K562 (cell line): ENCODE measurements at regions not wholly inside any gene's neighbourhood (a gene's known extent, or its start where the extent isn't known, plus 50 kb on each side); places are given as distances from the start of the nearest gene placed in this dataset.

Experiments used
- ATAC-seq: fragments of 200-7000 bp; cut with Tn5 transposase; 3 replicates; pipeline ENCODE4 v1.9.1; 2020; ENCODE audit warnings: moderate library complexity
- BruUV-seq: library from RNA; stranded (reverse); fragments of 400-500 nt; replicated peaks from 2 replicates; lab custom pipeline; 2021; lab: Mats Ljungman, UMichigan
- CTCF ChIA-PET: fragments of 300-600 bp; formaldehyde crosslinking; extraction: SDS; loops from one replicate; lab custom pipeline; 2021; ENCODE audit warnings: low intra/inter-chr PET ratio; lab: Yijun Ruan, JAX
- POLR2A ChIA-PET: fragments of 300-600, 350-650 bp; sonication (Branson Sonifier 250); formaldehyde crosslinking; extraction: SDS; loops from one replicate; lab custom pipeline; 2021; ENCODE audit warnings: antibody characterized with exemption, inconsistent platforms; lab: Yijun Ruan, JAX
- DNase-seq, 4 experiments: peaks; one replicate each; pipeline versions ENCODE4 v3.0.0 to v3.0.0-alpha.2; 2011 to 2018; ENCODE audit warnings: low spot score in 3 of 4, mixed read lengths in 3 of 4; ENCODE audit errors: extremely low read depth in 1 of 4
- FAIRE-seq: peaks from 2 replicates; lab custom pipeline; 2011; peaks lifted over from hg19 to GRCh38; lab: Jason Lieb, UNC
- H2AFZ ChIP-seq: 2 replicates; pipeline ENCODE4 v1.6.0; 2011; ENCODE audit warnings: low read depth, low read length, control low read depth, inconsistent platforms
- H3K27ac ChIP-seq: fragments of 200-600 bp; 3 replicates; pipeline ENCODE4 v1.8.0; 2011; ENCODE audit warnings: low read depth, mild to moderate bottlenecking, control low read depth, inconsistent platforms, low read length, moderate library complexity, mixed read lengths; ENCODE audit errors: extremely low read depth
- H3K27me3 ChIP-seq, 2 experiments: fragments of 300-600 bp in 1 of 2; 2 replicates in 1 of 2; 3 replicates in 1 of 2; pipeline versions ENCODE4 v1.6.0 to v1.8.0; 2011; ENCODE audit warnings: inconsistent platforms in 2 of 2, low read length in 2 of 2, mild to moderate bottlenecking in 1 of 2, mixed read lengths in 1 of 2, moderate library complexity in 1 of 2; ENCODE audit not compliant: control insufficient read depth in 2 of 2, insufficient read depth in 2 of 2
- H3K36me3 ChIP-seq: fragments of 300-600 bp; 3 replicates; pipeline ENCODE4 v1.8.0; 2011; ENCODE audit warnings: mild to moderate bottlenecking, low read length, inconsistent platforms; ENCODE audit not compliant: control insufficient read depth, insufficient read depth
- H3K4me1 ChIP-seq, 2 experiments: fragments of 200-600 bp in 1 of 2; replicated peaks in 1 of 2; 2 replicates in 1 of 2; 3 replicates in 1 of 2; pipeline versions ENCODE4 v1.5.1 to v1.8.0; 2011; ENCODE audit warnings: inconsistent platforms in 2 of 2, low read length in 2 of 2, mild to moderate bottlenecking in 1 of 2, mixed read lengths in 1 of 2, moderate library complexity in 1 of 2; ENCODE audit not compliant: control insufficient read depth in 2 of 2, insufficient read depth in 2 of 2
- H3K4me2 ChIP-seq: 2 replicates; pipeline ENCODE4 v1.6.1; 2011; ENCODE audit warnings: low read length, control low read depth, inconsistent platforms, mixed read lengths; ENCODE audit not compliant: insufficient read depth
- H3K4me3 ChIP-seq: fragments of 200-600 bp; sonication (generic), shearing (Covaris generic); 2 replicates; pipeline ENCODE4 v1.5.1; 2016; ENCODE audit warnings: control low read depth, inconsistent platforms
- H3K79me2 ChIP-seq: fragments of 200-600 bp; 3 replicates; pipeline ENCODE4 v1.8.0; 2011; ENCODE audit warnings: low read length, inconsistent platforms; ENCODE audit not compliant: control insufficient read depth, insufficient read depth
- H3K9ac ChIP-seq, 2 experiments: 2 replicates each; pipeline versions ENCODE4 v1.6.0 to v1.6.1; 2011; ENCODE audit warnings: low read depth in 2 of 2, low read length in 2 of 2, control low read depth in 1 of 2, inconsistent platforms in 1 of 2, mild to moderate bottlenecking in 1 of 2, mixed read lengths in 1 of 2; ENCODE audit not compliant: insufficient read depth in 1 of 2
- H3K9me1 ChIP-seq: one replicate; pipeline ENCODE4 v1.6.0; 2011; ENCODE audit warnings: inconsistent platforms, mild to moderate bottlenecking, low read length, moderate library complexity; ENCODE audit not compliant: control insufficient read depth, insufficient read depth
- H3K9me3 ChIP-seq: replicated peaks from 2 replicates; pipeline ENCODE4 v1.5.1; 2011; ENCODE audit warnings: low read depth, low read length, inconsistent platforms; ENCODE audit not compliant: control insufficient read depth, insufficient read depth
- H4K20me1 ChIP-seq: replicated peaks from 2 replicates; pipeline ENCODE4 v1.6.1; 2011; ENCODE audit warnings: low read length, inconsistent platforms, mixed read lengths; ENCODE audit not compliant: control insufficient read depth, insufficient read depth
- DPF2 ChIP-seq: fragments of 450-650 bp; IDR thresholded peaks from 2 replicates; pipeline ENCODE4 v1.6.1; 2016
- E2F1 ChIP-seq: sonication (generic); formaldehyde crosslinking; IDR thresholded peaks from 2 replicates; pipeline ENCODE4 v1.8.1; 2023; ENCODE audit warnings: mild to moderate bottlenecking, missing genetic modification reagents, moderate library complexity
- GTF2E2 ChIP-seq: fragments of 200-800 bp; sonication (Bioruptor generic); IDR thresholded peaks from 2 replicates; pipeline ENCODE4 v1.6.1; 2016; ENCODE audit warnings: missing genetic modification characterization, missing compliant biosample characterization
- HCFC1 ChIP-seq: IDR thresholded peaks from 2 replicates; pipeline ENCODE4 v1.6.1; 2012; ENCODE audit warnings: low read depth, low read length, improper control_type of control experiment
- ID3 ChIP-seq, 2 experiments: fragments of 250-450 bp in 1 of 2; fragments of 450-650 bp in 1 of 2; sonication (Bioruptor Pico) in 1 of 2; IDR thresholded peaks; 2 replicates each; pipeline versions ENCODE4 v1.6.1 to v1.8.0; 2016 to 2021; ENCODE audit warnings: mild to moderate bottlenecking in 2 of 2, moderate library complexity in 2 of 2, missing compliant biosample characterization in 1 of 2, missing genetic modification characterization in 1 of 2
- MAFF ChIP-seq: IDR thresholded peaks from 2 replicates; pipeline ENCODE4 v1.6.1; 2012; ENCODE audit warnings: low read length, improper control_type of control experiment
- MEF2D ChIP-seq: conservative IDR thresholded peaks from 2 replicates; pipeline ENCODE4 v1.6.1; 2016; ENCODE audit warnings: low read depth, missing genetic modification characterization, missing compliant biosample characterization
- PRPF4 ChIP-seq: fragments of 200-400 bp; formaldehyde crosslinking; IDR thresholded peaks from one replicate; pipeline ENCODE4 v1.6.1; 2017; ENCODE audit warnings: low read length, low read depth, mild to moderate bottlenecking; ENCODE audit not compliant: insufficient read depth, poor library complexity, severe bottlenecking
- SMAD2 ChIP-seq: fragments of 150-350 bp; IDR thresholded peaks from 2 replicates; pipeline ENCODE4 v1.6.1; 2014; ENCODE audit warnings: low read depth, mild to moderate bottlenecking, low read length
- SRSF1 ChIP-seq: fragments of 200-400 bp; formaldehyde crosslinking; IDR thresholded peaks from 2 replicates; pipeline ENCODE4 v1.6.1; 2017; ENCODE audit warnings: mild to moderate bottlenecking, low read depth, low read length, moderate library complexity
- TARDBP ChIP-seq: fragments of 450-650 bp; IDR thresholded peaks from 2 replicates; pipeline ENCODE4 v1.6.1; 2016
- YBX1 ChIP-seq: fragments of 450-650 bp; IDR thresholded peaks from 2 replicates; pipeline ENCODE4 v1.7.1; 2016; ENCODE audit warnings: mild to moderate bottlenecking
- ZFP36 ChIP-seq: fragments of 150-350 bp; IDR thresholded peaks from 2 replicates; pipeline ENCODE4 v1.6.1; 2018; ENCODE audit warnings: low read length, low read depth; ENCODE audit not compliant: partially characterized antibody
- ZFP91 ChIP-seq: sonication (generic); formaldehyde crosslinking; IDR thresholded peaks from 2 replicates; pipeline ENCODE4 v1.8.0; 2022; ENCODE audit warnings: mild to moderate bottlenecking, missing genetic modification reagents
- ZKSCAN1 ChIP-seq: fragments of 150-350 bp; IDR thresholded peaks from 2 replicates; pipeline ENCODE4 v1.6.1; 2016; ENCODE audit warnings: low read depth, low read length
- ZNF224 ChIP-seq: sonication (generic); formaldehyde crosslinking; IDR thresholded peaks from 2 replicates; pipeline ENCODE4 v1.8.0; 2022; ENCODE audit warnings: mild to moderate bottlenecking, missing genetic modification reagents
- ZNF395 ChIP-seq: fragments of 200-800 bp; sonication (Bioruptor generic); IDR thresholded peaks from 2 replicates; pipeline ENCODE4 v1.6.1; 2017; ENCODE audit warnings: missing genetic modification characterization, missing compliant biosample characterization
- ZNF699 ChIP-seq: fragments of 250-450 bp; sonication (Bioruptor Pico); IDR thresholded peaks from 2 replicates; pipeline ENCODE4 v1.8.0; 2021; ENCODE audit warnings: mild to moderate bottlenecking, moderate library complexity; ENCODE audit not compliant: insufficient replicate concordance
- ZNF785 ChIP-seq: fragments of 250-450 bp; sonication (Bioruptor Pico); IDR thresholded peaks from 2 replicates; pipeline ENCODE4 v1.4.0; 2020; ENCODE audit warnings: mild to moderate bottlenecking
- WGBS: fragments of 100-300 bp; shearing (Covaris generic); methylation state at CpG from one replicate; pipeline ENCODE4 v1.1.6; 2016; ENCODE audit warnings: low coverage, mixed read lengths; ENCODE audit not compliant: insufficient coverage; ENCODE audit errors: missing lambda C conversion rate; 5-methylcytosine and 5-hydroxymethylcytosine counted together
- in situ Hi-C: fragments of 300-500 bp; cut with MboI; formaldehyde crosslinking; loops from 4 replicates; pipeline ENCODE4 v1.15.0; 2018; ENCODE audit warnings: inconsistent platforms, mixed read lengths
- intact Hi-C: fragments of 100-400 bp; cut with micrococcal nuclease; formaldehyde crosslinking; loops from 2 replicates; pipeline ENCODE4 v1.14.2; 2022

GRCh38 chr3:102688556-102688930 is 253.7 kb downstream of the ZPLD1 start (continued):
- TF ChIP-seq MEF2D (tag) (no peak), ZNF785 (CRISPR knock-in tag) (no peak), MAFF (no peak), ZKSCAN1 (no peak), ZNF395 (CRISPR knock-in tag) (no peak), ZFP91 (CRISPR knock-in tag) (no peak), ZNF699 (CRISPR knock-in tag) (no peak), DPF2 (no peak), HCFC1 (no peak), PRPF4 (no peak)

- FAIRE-seq = no peak
- Histone ChIP-seq H3K4me1 (no peaks in the 10 kb centered on the region), H3K9me1 (no peaks in the 10 kb centered on the region), H3K27ac (no peak overlapping the region), H3K4me2 (no peak overlapping the region), H2AFZ (no peak overlapping the region), H4K20me1 (no peaks in the 10 kb centered on the region), H3K79me2 (no peaks in the 10 kb centered on the region), H3K9me3 (no peaks in the 10 kb centered on the region), H3K36me3 (no peaks in the 10 kb centered on the region), H3K4me3 (no peak overlapping the region), H3K27me3 (no peaks in the 10 kb centered on the region), H3K9ac (no peak overlapping the region)
- no peak for DNase-seq
- BruUV-seq = no TSS peak
- in situ Hi-C loops = no loop called here
- ChIA-PET CTCF (no interaction called here), POLR2A (no interaction called here)
- ATAC-seq = no peak
- WGBS = 0% methylated on average over 2 of the region's 2 CpGs
- intact Hi-C loops = no loop called here
- no peak for TF ChIP-seq SRSF1
- no peak for TF ChIP-seq YBX1
- TF ChIP-seq ZNF224 (CRISPR knock-in tag) = no peak
- no peak for TF ChIP-seq ID3 (CRISPR knock-in tag; IDR thresholded peaks at IDR 0.05)
- TF ChIP-seq ID3 (tag; IDR thresholded peaks at IDR 0.05) = no peak
- no peak for TF ChIP-seq ZFP36
- TF ChIP-seq TARDBP = no peak
- no peak for TF ChIP-seq E2F1 (CRISPR knock-in tag)
- TF ChIP-seq SMAD2 = no peak
- no peak for TF ChIP-seq ZKSCAN1
- no peak for TF ChIP-seq GTF2E2 (tag)
Observed at GRCh38 chr3:102691507-102691906, 256.7 kb downstream of the ZPLD1 start.
